GM20000 (cell line): ENCODE measurements at regions not wholly inside any gene's neighbourhood (a gene's known extent, or its start where the extent isn't known, plus 50 kb on each side); places are given as distances from the start of the nearest gene placed in this dataset.

ENCODE experiments used
- DNase-seq: peaks from one replicate; pipeline ENCODE4 v3.0.0; 2012; ENCODE audit warnings: low spot score
- CTCF ChIP-seq: IDR thresholded peaks from 2 replicates; pipeline ENCODE4 v1.5.1; 2012; ENCODE audit warnings: mild to moderate bottlenecking, control low read depth; ENCODE audit errors: extremely low read depth, missing control alignments

DNA sequence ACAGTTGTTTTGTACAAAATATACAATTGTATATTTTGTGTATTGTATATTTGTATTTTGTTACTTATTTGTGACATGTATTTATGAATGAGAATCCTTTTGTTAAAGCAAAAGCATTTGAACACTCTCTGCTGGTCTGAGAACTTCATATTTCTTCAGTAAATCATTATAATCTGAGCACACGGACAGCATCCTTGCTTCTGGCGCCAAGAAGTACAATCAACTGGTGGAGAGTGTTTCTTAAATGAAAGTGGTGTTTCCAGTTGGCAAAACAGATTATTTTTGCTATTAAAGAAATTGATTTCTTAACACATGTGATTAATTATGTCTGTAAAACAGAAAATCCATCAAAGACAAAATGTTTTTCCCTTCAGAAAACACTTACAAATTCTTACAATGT, 95.1 kb upstream of the COPS8 start:
- no peak for DNase-seq
- TF ChIP-seq CTCF, result no peak

DNA sequence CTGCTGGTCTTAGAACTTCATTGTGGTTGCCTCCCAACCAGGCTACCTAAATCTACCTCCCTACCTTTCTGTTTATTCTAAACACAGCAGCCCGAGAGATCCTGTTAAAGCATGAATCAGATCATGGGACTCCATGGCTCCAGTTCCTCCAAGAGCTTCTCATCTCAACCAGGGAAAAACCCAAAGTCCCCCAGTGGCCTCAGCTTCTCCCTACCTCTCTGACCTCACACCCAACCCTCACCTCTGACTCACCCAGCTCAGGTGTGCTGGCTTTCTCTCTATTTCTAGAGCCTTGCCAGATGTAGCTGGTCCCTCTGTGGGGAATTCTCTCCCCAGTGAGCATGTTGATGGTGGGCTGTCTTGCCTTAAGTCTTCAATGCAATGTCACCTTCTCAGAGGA, 93.8 kb upstream of the COPS8 start:
- DNase-seq, result no peak
- TF ChIP-seq CTCF, result no peak

DNA sequence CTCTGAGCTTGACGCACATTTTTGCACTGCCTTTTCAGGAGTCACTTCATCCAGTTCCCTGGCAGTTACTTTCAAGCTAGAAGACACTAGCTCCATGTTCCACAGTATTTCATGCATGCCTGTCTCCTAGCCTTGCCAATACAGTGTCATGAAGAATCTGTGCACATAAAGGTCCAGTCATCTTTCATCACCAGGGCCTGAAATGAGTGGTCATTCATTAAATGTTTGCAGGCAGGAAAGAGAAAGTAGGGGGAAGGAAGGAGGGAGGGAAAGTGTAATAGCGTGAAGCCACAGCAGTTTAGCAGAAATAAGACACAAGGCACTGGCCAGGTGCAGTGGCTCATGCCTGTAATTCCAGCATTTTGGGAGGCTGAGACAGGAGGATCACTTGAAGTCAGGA, 92.4 kb upstream of the COPS8 start:
- no peak for TF ChIP-seq CTCF
- DNase-seq, result no peak

- TF ChIP-seq CTCF, result no peak
- no peak for DNase-seq
Measured at GRCh38 chr2:236994361-236994760, 91.3 kb upstream of the COPS8 start.

GRCh38 chr2:236997069-236997715, 88.5 kb upstream of the COPS8 start:
- TF ChIP-seq CTCF, result no peak
- no peak for DNase-seq

GRCh38 chr2:236998236-236998635, 87.5 kb upstream of the COPS8 start:
- no peak for DNase-seq
- TF ChIP-seq CTCF, result no peak

DNA sequence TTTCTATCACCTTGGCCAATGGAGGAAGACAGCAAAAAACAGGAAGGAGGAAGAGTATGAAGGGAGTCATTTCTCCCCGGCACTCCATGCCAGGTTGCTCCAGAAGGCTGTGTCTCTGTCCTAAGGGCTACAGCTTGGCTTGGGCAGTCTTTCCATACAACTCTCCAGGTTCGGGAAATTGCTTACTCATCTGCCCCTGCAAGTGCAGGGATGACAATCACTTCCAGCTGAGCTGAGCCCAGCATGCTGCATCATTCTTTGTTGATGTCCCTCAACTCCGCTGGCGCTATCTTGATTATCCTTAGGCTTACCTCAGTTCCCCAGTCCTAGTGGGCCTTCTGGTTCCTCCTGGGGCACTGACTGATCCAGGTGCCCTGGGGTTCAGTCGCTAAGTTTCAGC, 86.9 kb upstream of the COPS8 start:
- DNase-seq, result no peak
- no peak for TF ChIP-seq CTCF
